HepG2 (cell line): ENCODE measurements at regions not wholly inside any gene's neighbourhood (a gene's known extent, or its start where the extent isn't known, plus 50 kb on each side); places are given as distances from the start of the nearest gene placed in this dataset.

Experiments used
- CBX1 ChIP-seq: IDR thresholded peaks from one replicate; pipeline ENCODE4 v1.6.1; 2016; ENCODE audit warnings: antibody characterized with exemption, low read depth
- ERF ChIP-seq: IDR thresholded peaks from 2 replicates; pipeline ENCODE4 v1.6.1; 2018; ENCODE audit warnings: missing biosample characterization, missing genetic modification reagents
- FOXP4 ChIP-seq: sonication (generic); formaldehyde crosslinking; IDR thresholded peaks from 2 replicates; pipeline ENCODE4 v1.4.0; 2020; ENCODE audit warnings: missing genetic modification reagents
- GMEB1 ChIP-seq: sonication (generic); formaldehyde crosslinking; IDR thresholded peaks from 2 replicates; pipeline ENCODE4 v1.5.1; 2020; ENCODE audit warnings: missing genetic modification reagents, mild to moderate bottlenecking, borderline replicate concordance
- HNRNPK ChIP-seq: fragments of 200-400 bp; formaldehyde crosslinking; IDR thresholded peaks from 2 replicates; pipeline ENCODE4 v1.6.1; 2018; ENCODE audit warnings: low read length, low read depth, moderate library complexity, mild to moderate bottlenecking; ENCODE audit not compliant: poor library complexity, severe bottlenecking
- HOXA3 ChIP-seq: sonication (generic); formaldehyde crosslinking; IDR thresholded peaks from 2 replicates; pipeline ENCODE4 v1.5.0; 2020; ENCODE audit warnings: missing genetic modification reagents
- KLF15 ChIP-seq: sonication (generic); formaldehyde crosslinking; IDR thresholded peaks from 2 replicates; pipeline ENCODE4 v1.8.1; 2023; ENCODE audit warnings: borderline replicate concordance, mild to moderate bottlenecking, inconsistent platforms, missing genetic modification reagents, mixed read lengths
- LBX2 ChIP-seq: sonication (generic); formaldehyde crosslinking; IDR thresholded peaks from 2 replicates; pipeline ENCODE4 v1.5.0; 2020; ENCODE audit warnings: missing genetic modification reagents, mild to moderate bottlenecking, borderline replicate concordance
- MLLT10 ChIP-seq: sonication (generic); formaldehyde crosslinking; IDR thresholded peaks from 2 replicates; pipeline ENCODE4 v1.4.0; 2020; ENCODE audit warnings: missing genetic modification reagents
- NFYB ChIP-seq: sonication (generic); formaldehyde crosslinking; IDR thresholded peaks from 2 replicates; pipeline ENCODE4 v1.4.0; 2020; ENCODE audit warnings: missing genetic modification reagents
- NRL ChIP-seq: sonication (generic); formaldehyde crosslinking; IDR thresholded peaks from 2 replicates; pipeline ENCODE4 v1.5.0; 2020; ENCODE audit warnings: missing genetic modification reagents, mild to moderate bottlenecking, moderate library complexity, borderline replicate concordance
- PCBP1 ChIP-seq: fragments of 200-400 bp; formaldehyde crosslinking; IDR thresholded peaks from 2 replicates; pipeline ENCODE4 v1.6.1; 2017; ENCODE audit warnings: mild to moderate bottlenecking, low read depth, low read length, borderline replicate concordance
- SMAD3 ChIP-seq: sonication (generic); formaldehyde crosslinking; IDR thresholded peaks from 2 replicates; pipeline ENCODE4 v1.4.0; 2020; ENCODE audit warnings: missing genetic modification reagents
- TAF1 ChIP-seq: sonication (generic); formaldehyde crosslinking; IDR thresholded peaks from 2 replicates; pipeline ENCODE4 v1.4.0; 2020; ENCODE audit warnings: missing genetic modification reagents
- TCF12 ChIP-seq, 2 experiments: fragments of 450-650 bp in 1 of 2; sonication (generic) in 1 of 2; formaldehyde crosslinking in 1 of 2; IDR thresholded peaks; 2 replicates each; pipeline versions ENCODE4 v1.6.1 to v1.8.0; 2017 to 2022; ENCODE audit warnings: antibody characterized with exemption in 1 of 2, mild to moderate bottlenecking in 1 of 2, missing genetic modification reagents in 1 of 2, moderate library complexity in 1 of 2
- TFDP2 ChIP-seq: sonication (generic); formaldehyde crosslinking; IDR thresholded peaks from 2 replicates; pipeline ENCODE4 v1.4.0; 2020; ENCODE audit warnings: missing genetic modification reagents
- ZNF20 ChIP-seq: sonication (generic); formaldehyde crosslinking; IDR thresholded peaks from 2 replicates; pipeline ENCODE4 v1.4.0; 2020; ENCODE audit warnings: mild to moderate bottlenecking, moderate library complexity, missing genetic modification reagents
- ZNF263 ChIP-seq: sonication (generic); formaldehyde crosslinking; IDR thresholded peaks from 2 replicates; pipeline ENCODE4 v1.4.0; 2020; ENCODE audit warnings: missing genetic modification reagents
- ZNF264 ChIP-seq: sonication (generic); formaldehyde crosslinking; IDR thresholded peaks from 2 replicates; pipeline ENCODE4 v1.4.0; 2020; ENCODE audit warnings: missing genetic modification reagents
- ZNF460 ChIP-seq: sonication (generic); formaldehyde crosslinking; IDR thresholded peaks from 2 replicates; pipeline ENCODE4 v1.5.1; 2020; ENCODE audit warnings: missing genetic modification reagents, mild to moderate bottlenecking, borderline replicate concordance
- ZNF512B ChIP-seq: sonication (generic); formaldehyde crosslinking; IDR thresholded peaks from 2 replicates; pipeline ENCODE4 v1.5.1; 2020; ENCODE audit warnings: missing genetic modification reagents, mild to moderate bottlenecking, borderline replicate concordance

GRCh38 chr1:4267381-4268261 lies 367.5 kb upstream of the C1orf174 start (continued):
- TF ChIP-seq ZNF460 (no peak; the same call in 1 of the 2 replicates), TCF12 (IDR thresholded peaks at IDR 0.05) (no peak), TCF12 (CRISPR knock-in tag; IDR thresholded peaks at IDR 0.05) (no peak; the same call in 1 of the 2 replicates), FOXP4 (CRISPR knock-in tag) (peak; percentile 78; the same call in 1 of the 2 replicates), NFYB (CRISPR knock-in tag) (no peak), HOXA3 (CRISPR knock-in tag) (peak; percentile 60; the same call in 1 of the 2 replicates), HNRNPK (no peak), MLLT10 (CRISPR knock-in tag) (no peak), ERF (CRISPR knock-in tag) (peak; percentile 68; the same call in 1 of the 2 replicates), PCBP1 (no peak), SMAD3 (CRISPR knock-in tag) (no peak), ZNF263 (CRISPR knock-in tag) (no peak), TFDP2 (CRISPR knock-in tag) (no peak; the same call in 1 of the 2 replicates), LBX2 (CRISPR knock-in tag) (no peak), ZNF20 (no peak), ZNF512B (CRISPR knock-in tag) (no peak), ZNF264 (CRISPR knock-in tag) (no peak), CBX1 (no peak), TAF1 (CRISPR knock-in tag) (peak; percentile 45; the same call in 1 of the 2 replicates), KLF15 (CRISPR knock-in tag) (no peak), GMEB1 (no peak; the same call in 1 of the 2 replicates), NRL (no peak)
